ENCODE measurements at regions not wholly inside any gene's neighbourhood (a gene's known extent, or its start where the extent isn't known, plus 50 kb on each side); places are given as distances from the start of the nearest gene placed in this dataset.

GRCh38 chr9:105131981-105132380 is 112.5 kb upstream of the SLC44A1 start (continued):
- no peak for TF ChIP-seq ZNF324 (tag by site-specific recombination; IDR thresholded peaks at IDR 0.05)

GRCh38 chr9:105132606-105133005 is 111.8 kb upstream of the SLC44A1 start:
- CTCF ChIA-PET: interaction anchor here (0.6 to 1.1 kb wide), 3 partner anchors 149 to 304 kb away, joined by 3 read pairs; no protein-coding TSS in a partner anchor
- POLR2A ChIA-PET: no interaction called here
- Histone ChIP-seq H3K36me3 (ENCODE audit: control insufficient read depth in 2 of 2, insufficient read depth in 1 of 2, low read length in 2 of 2) (no peaks in the 10 kb centered on the region), H3K9me3 (ENCODE audit: control insufficient read depth, insufficient read depth, low read depth, low read length) (no peaks in the 10 kb centered on the region), H3K27ac (ENCODE audit: extremely low read depth, low read depth, low read length) (no peak overlapping the region), H3K4me1 (ENCODE audit: control insufficient read depth, insufficient read depth, low read length) (no peaks in the 10 kb centered on the region), H3K4me3 (ENCODE audit: low read depth, low read length) (no peak overlapping the region)
- TF ChIP-seq ZNF747 (tag by site-specific recombination; IDR thresholded peaks at IDR 0.05): no peak
- no peak for TF ChIP-seq ZNF514 (tag by site-specific recombination; IDR thresholded peaks at IDR 0.05)
- TF ChIP-seq ZNF654 (tag by site-specific recombination; IDR thresholded peaks at IDR 0.05; ENCODE audit: low read depth): no peak
- TF ChIP-seq SCRT1 (tag by site-specific recombination; IDR thresholded peaks at IDR 0.05; ENCODE audit: borderline replicate concordance): no peak

- no peaks in the 10 kb centered on the region for H3K36me3 ChIP-seq (ENCODE audit: control insufficient read depth in 2 of 2, insufficient read depth in 1 of 2, low read length in 2 of 2)
- no peaks in the 10 kb centered on the region for H3K9me3 ChIP-seq (ENCODE audit: control insufficient read depth, insufficient read depth, low read depth, low read length)
- no peak for TF ChIP-seq GLI4 (tag by site-specific recombination; IDR thresholded peaks at IDR 0.05)
- TF ChIP-seq PRDM2 (tag by site-specific recombination; IDR thresholded peaks at IDR 0.05; ENCODE audit: borderline replicate concordance): no peak
- no peak for TF ChIP-seq HOXC10 (CRISPR knock-in tag; IDR thresholded peaks at IDR 0.05)
- no peak for TF ChIP-seq ZNF670 (tag by site-specific recombination; IDR thresholded peaks at IDR 0.05; ENCODE audit: low read depth)
- no peak for TF ChIP-seq ZNF354C (tag by site-specific recombination; IDR thresholded peaks at IDR 0.05; ENCODE audit: borderline replicate concordance, low read depth)
- no peak for TF ChIP-seq ZBTB44 (tag by site-specific recombination; IDR thresholded peaks at IDR 0.05)
- H3K4me1 ChIP-seq (ENCODE audit: control insufficient read depth, insufficient read depth, low read length): no peaks in the 10 kb centered on the region
- no peak overlapping the region for H3K27ac ChIP-seq (ENCODE audit: extremely low read depth, low read depth, low read length)
- H3K4me3 ChIP-seq (ENCODE audit: low read depth, low read length): no peak overlapping the region
- CTCF ChIA-PET: no interaction called here
- POLR2A ChIA-PET: no interaction called here
Observed at GRCh38 chr9:105138306-105138801, 106.1 kb upstream of the SLC44A1 start.
